HUES6 (cell line): ENCODE measurements at regions not wholly inside any gene's neighbourhood (a gene's known extent, or its start where the extent isn't known, plus 50 kb on each side); places are given as distances from the start of the nearest gene placed in this dataset.

Experiments used
- H3K27ac ChIP-seq: 2 replicates; pipeline ENCODE4 v1.7.0; 2013; ENCODE audit warnings: low read depth, mild to moderate bottlenecking, low read length, inconsistent platforms
- H3K27me3 ChIP-seq: 2 replicates; pipeline ENCODE4 v1.6.1; 2013; ENCODE audit warnings: low read length; ENCODE audit not compliant: control insufficient read depth, insufficient read depth
- H3K36me3 ChIP-seq: 2 replicates; pipeline ENCODE4 v1.6.1; 2013; ENCODE audit warnings: low read length; ENCODE audit not compliant: control insufficient read depth, insufficient read depth
- H3K4me1 ChIP-seq: 2 replicates; pipeline ENCODE4 v1.6.1; 2013; ENCODE audit warnings: low read length; ENCODE audit not compliant: control insufficient read depth, insufficient read depth
- H3K4me3 ChIP-seq: 2 replicates; pipeline ENCODE4 v1.5.1; 2013; ENCODE audit warnings: low read depth, low read length
- H3K9ac ChIP-seq: one replicate; pipeline ENCODE4 v1.6.1; 2013; ENCODE audit warnings: mild to moderate bottlenecking, low read length
- H3K9me3 ChIP-seq: 2 replicates; pipeline ENCODE4 v1.6.1; 2013; ENCODE audit warnings: low read depth, low read length; ENCODE audit not compliant: control insufficient read depth, insufficient read depth

- H3K27ac ChIP-seq: no peak overlapping the region
- H3K4me1 ChIP-seq: peaks cover 6% of the 10 kb centered on the region
- no peaks in the 10 kb centered on the region for H3K9me3 ChIP-seq
- no peaks in the 10 kb centered on the region for H3K27me3 ChIP-seq
- no peak overlapping the region for H3K4me3 ChIP-seq
- no peaks in the 10 kb centered on the region for H3K36me3 ChIP-seq
- no peak overlapping the region for H3K9ac ChIP-seq
Measured at GRCh38 chr2:43026426-43027096, 199.8 kb downstream of the ZFP36L2 start.

- Histone ChIP-seq H3K9ac (no peak overlapping the region), H3K36me3 (no peaks in the 10 kb centered on the region), H3K9me3 (peaks cover 3% of the 10 kb centered on the region; the same call in 1 of the 2 replicates), H3K27me3 (no peaks in the 10 kb centered on the region), H3K4me3 (no peak overlapping the region), H3K4me1 (peaks cover 6% of the 10 kb centered on the region), H3K27ac (no peak overlapping the region)
Measured at GRCh38 chr2:43025709-43026295, 200.6 kb downstream of the ZFP36L2 start.

- H3K27me3 ChIP-seq: no peaks in the 10 kb centered on the region
- H3K4me3 ChIP-seq: no peak overlapping the region
- peaks cover 13% of the 10 kb centered on the region for H3K9me3 ChIP-seq
- H3K9ac ChIP-seq: no peak overlapping the region
- no peak overlapping the region for H3K27ac ChIP-seq
- H3K36me3 ChIP-seq: no peaks in the 10 kb centered on the region
- H3K4me1 ChIP-seq: peaks cover 6% of the 10 kb centered on the region
Measured at GRCh38 chr2:43024515-43025011, 201.8 kb downstream of the ZFP36L2 start.

GRCh38 chr2:43023791-43024514, 202.5 kb downstream of the ZFP36L2 start:
- H3K27me3 ChIP-seq: no peaks in the 10 kb centered on the region
- H3K27ac ChIP-seq: no peak overlapping the region

GRCh38 chr2:43022896-43023295, 203.5 kb downstream of the ZFP36L2 start:
- no peaks in the 10 kb centered on the region for H3K36me3 ChIP-seq
- peaks cover 10% of the 10 kb centered on the region for H3K4me1 ChIP-seq
- H3K9ac ChIP-seq: no peak overlapping the region
- no peaks in the 10 kb centered on the region for H3K27me3 ChIP-seq
- H3K27ac ChIP-seq: no peak overlapping the region
- H3K9me3 ChIP-seq: peaks cover 15% of the 10 kb centered on the region
- no peak overlapping the region for H3K4me3 ChIP-seq

More at GRCh38 chr2:43023791-43024514, 202.5 kb downstream of the ZFP36L2 start:
- Histone ChIP-seq H3K36me3 (no peaks in the 10 kb centered on the region), H3K9me3 (peaks cover 15% of the 10 kb centered on the region), H3K4me1 (peaks cover 6% of the 10 kb centered on the region), H3K4me3 (no peak overlapping the region), H3K9ac (no peak overlapping the region)

GRCh38 chr2:43021791-43022509, 204.5 kb downstream of the ZFP36L2 start:
- no peak overlapping the region for H3K27ac ChIP-seq
- H3K4me3 ChIP-seq: no peak overlapping the region
- H3K4me1 ChIP-seq: peaks cover 10% of the 10 kb centered on the region; the same call in 1 of the 2 replicates
- H3K36me3 ChIP-seq: no peaks in the 10 kb centered on the region
- peaks cover 15% of the 10 kb centered on the region for H3K9me3 ChIP-seq
- no peak overlapping the region for H3K9ac ChIP-seq
- no peaks in the 10 kb centered on the region for H3K27me3 ChIP-seq

- Histone ChIP-seq H3K4me3 (no peak overlapping the region), H3K4me1 (peaks cover 10% of the 10 kb centered on the region; the same call in 1 of the 2 replicates), H3K27me3 (no peaks in the 10 kb centered on the region), H3K9me3 (peaks cover 15% of the 10 kb centered on the region), H3K9ac (no peak overlapping the region), H3K27ac (no peak overlapping the region), H3K36me3 (no peaks in the 10 kb centered on the region)
Measured at GRCh38 chr2:43020990-43021669, 205.3 kb downstream of the ZFP36L2 start.

GRCh38 chr2:43020296-43020695, 206.1 kb downstream of the ZFP36L2 start:
- Histone ChIP-seq H3K9me3 (peaks cover 15% of the 10 kb centered on the region), H3K36me3 (no peaks in the 10 kb centered on the region), H3K4me1 (peaks cover 10% of the 10 kb centered on the region; the same call in 1 of the 2 replicates), H3K27ac (no peak overlapping the region), H3K27me3 (no peaks in the 10 kb centered on the region), H3K4me3 (no peak overlapping the region), H3K9ac (no peak overlapping the region)

GRCh38 chr2:43019536-43020183, 206.7 kb downstream of the ZFP36L2 start:
- no peaks in the 10 kb centered on the region for H3K36me3 ChIP-seq
- no peak overlapping the region for H3K4me3 ChIP-seq
- H3K27ac ChIP-seq: no peak overlapping the region
- H3K9me3 ChIP-seq: peaks cover 15% of the 10 kb centered on the region
- H3K9ac ChIP-seq: no peak overlapping the region
- peaks cover 7% of the 10 kb centered on the region; the same call in 1 of the 2 replicates for H3K4me1 ChIP-seq
- no peaks in the 10 kb centered on the region for H3K27me3 ChIP-seq

GRCh38 chr2:43019025-43019367, 207.4 kb downstream of the ZFP36L2 start:
- no peak overlapping the region for H3K4me3 ChIP-seq
- no peaks in the 10 kb centered on the region for H3K27me3 ChIP-seq
- no peak overlapping the region for H3K9ac ChIP-seq
- no peak overlapping the region for H3K27ac ChIP-seq
- no peaks in the 10 kb centered on the region for H3K36me3 ChIP-seq
- H3K4me1 ChIP-seq: 0 out of 2 replicates have a peak, but pooled peaks cover 4% of the 10 kb centered on the region
- peaks cover 15% of the 10 kb centered on the region for H3K9me3 ChIP-seq
